IPS DF 6.9 (cell line): ENCODE measurements at regions not wholly inside any gene's neighbourhood (a gene's known extent, or its start where the extent isn't known, plus 50 kb on each side); places are given as distances from the start of the nearest gene placed in this dataset.
"Not testable (repeated sequence)": the region's sequence is repeated elsewhere in the genome, so short reads cannot be mapped to it uniquely, and the experiment has no call there.

ENCODE experiments used
- DNase-seq: peaks from one replicate; pipeline ENCODE4 v3.0.0-alpha.2; 2013; ENCODE audit warnings: low read depth, low spot score
- H3K27ac ChIP-seq: one replicate; pipeline ENCODE4 v1.5.1; 2013; ENCODE audit warnings: low read length, control low read depth
- H3K27me3 ChIP-seq: 2 replicates; pipeline ENCODE4 v1.6.1; 2013; ENCODE audit warnings: mild to moderate bottlenecking, low read length; ENCODE audit not compliant: control insufficient read depth, insufficient read depth
- H3K36me3 ChIP-seq: 2 replicates; pipeline ENCODE4 v1.6.1; 2013; ENCODE audit warnings: low read length; ENCODE audit not compliant: control insufficient read depth, insufficient read depth
- H3K4me1 ChIP-seq: 2 replicates; pipeline ENCODE4 v1.6.1; 2013; ENCODE audit warnings: low read length; ENCODE audit not compliant: control insufficient read depth, insufficient read depth
- H3K4me3 ChIP-seq: 2 replicates; pipeline ENCODE4 v1.5.1; 2013; ENCODE audit warnings: mild to moderate bottlenecking, low read length
- H3K9me3 ChIP-seq: 2 replicates; pipeline ENCODE4 v1.6.1; 2013; ENCODE audit warnings: low read length, inconsistent platforms; ENCODE audit not compliant: control insufficient read depth, insufficient read depth
- WGBS: extraction: QIAGEN DNeasy Blood & Tissue Kit; methylation state at CpG from one replicate; pipeline ENCODE4 v1.1.7; 2013; ENCODE audit warnings: mixed read lengths, missing lambda C conversion rate; ENCODE audit not compliant: insufficient read length, insufficient coverage; 5-methylcytosine and 5-hydroxymethylcytosine counted together

GRCh38 chr1:197985351-197985750 lies 68.2 kb downstream of the LHX9 start:
- WGBS = no CpG with 5 or more reads among the region's 4 CpGs
- H3K4me3 ChIP-seq = no peak overlapping the region
- no peaks in the 10 kb centered on the region for H3K4me1 ChIP-seq
- H3K36me3 ChIP-seq = no peaks in the 10 kb centered on the region
- no peaks in the 10 kb centered on the region for H3K27me3 ChIP-seq
- H3K27ac ChIP-seq = no peak overlapping the region
- no peak for DNase-seq
- H3K9me3 ChIP-seq = no peaks in the 10 kb centered on the region

DNA sequence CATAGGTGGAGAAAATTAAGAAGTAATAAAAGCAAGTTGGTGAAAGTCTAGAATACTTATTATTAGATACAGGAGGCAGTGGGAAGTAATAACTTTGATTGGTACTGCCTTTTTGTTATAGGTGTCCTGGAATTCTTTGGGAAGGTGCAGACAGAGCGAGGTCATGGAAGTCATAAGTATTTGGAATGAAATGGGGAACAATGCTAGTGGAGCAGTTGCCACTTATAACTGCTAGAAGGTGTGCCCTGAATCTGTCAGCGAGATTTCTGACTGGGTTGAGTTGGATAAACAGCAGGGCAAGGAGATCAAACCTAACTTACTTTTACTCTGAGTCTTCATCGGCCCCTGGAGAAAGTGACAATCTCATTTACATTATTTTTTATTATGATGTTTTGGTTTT lies 69.6 kb downstream of the LHX9 start:
- no CpG with 5 or more reads among the region's 3 CpGs for WGBS
- Histone ChIP-seq H3K4me3 (no peak overlapping the region), H3K9me3 (no peaks in the 10 kb centered on the region), H3K4me1 (no peaks in the 10 kb centered on the region), H3K27me3 (no peaks in the 10 kb centered on the region), H3K36me3 (no peaks in the 10 kb centered on the region), H3K27ac (no peak overlapping the region)
- DNase-seq = no peak

- no peak for DNase-seq
- Histone ChIP-seq H3K36me3 (no peaks in the 10 kb centered on the region), H3K4me1 (no peaks in the 10 kb centered on the region), H3K27me3 (no peaks in the 10 kb centered on the region), H3K9me3 (no peaks in the 10 kb centered on the region), H3K27ac (no peak overlapping the region), H3K4me3 (no peak overlapping the region)
- WGBS = no CpG with 5 or more reads among the region's 3 CpGs
These were observed 70.1 kb downstream of the LHX9 start for GRCh38 chr1:197987294-197987693.

DNA sequence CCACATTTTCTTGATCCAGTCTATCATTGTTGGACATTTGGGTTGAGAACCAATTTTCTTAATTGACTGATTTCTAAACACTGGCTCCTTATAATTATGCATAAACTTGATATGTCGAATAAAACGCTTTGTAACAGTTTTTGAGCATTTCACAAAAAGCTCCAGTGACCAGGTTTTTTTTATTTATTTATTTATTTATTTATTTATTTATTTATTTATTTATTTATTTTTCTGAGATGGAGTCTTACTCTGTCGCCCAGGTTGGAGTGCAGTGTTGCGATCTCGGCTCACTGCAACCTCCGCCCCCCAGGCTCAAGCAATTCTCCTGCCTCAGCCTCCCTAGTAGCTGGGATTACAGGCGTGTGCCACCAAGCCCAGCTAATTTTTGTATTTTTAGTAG lies 71.4 kb downstream of the LHX9 start:
- H3K4me1 ChIP-seq = not testable (repeated sequence)

DNA sequence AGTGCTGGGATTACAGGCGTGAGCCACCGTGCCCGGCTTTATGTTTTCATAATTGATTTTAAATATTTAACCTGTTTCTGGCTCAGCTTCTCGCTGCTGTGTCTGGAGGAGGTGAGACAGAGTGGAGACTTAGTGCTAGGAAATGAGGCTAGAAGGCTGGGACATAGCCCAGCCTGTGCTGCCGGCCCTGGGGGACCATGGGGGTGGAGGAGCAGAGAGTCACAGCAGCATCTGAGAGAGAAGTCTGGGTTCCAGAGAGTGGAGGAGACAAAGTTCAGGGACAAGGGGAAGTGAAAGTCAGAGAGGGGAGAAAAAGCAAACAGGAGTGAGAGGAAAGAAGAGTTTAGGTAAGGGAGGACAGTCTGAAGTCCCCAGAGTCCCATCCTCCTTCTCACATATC lies 71.9 kb downstream of the LHX9 start:
- H3K27ac ChIP-seq = no peak overlapping the region
- H3K36me3 ChIP-seq = no peaks in the 10 kb centered on the region
- H3K4me3 ChIP-seq = no peak overlapping the region
- no CpG with 5 or more reads among the region's 5 CpGs for WGBS
- no peak for DNase-seq
- H3K4me1 ChIP-seq = no peaks in the 10 kb centered on the region
- H3K27me3 ChIP-seq = no peaks in the 10 kb centered on the region
- no peaks in the 10 kb centered on the region for H3K9me3 ChIP-seq

More for the DNA sequence above, 71.4 kb downstream of the LHX9 start:
- whole genome bisulfite sequencing = no CpG with 5 or more reads among the region's 7 CpGs
- not testable (repeated sequence) for H3K27ac ChIP-seq, H3K27me3 ChIP-seq, DNase-seq, H3K36me3 ChIP-seq, H3K4me3 ChIP-seq, H3K9me3 ChIP-seq

DNA sequence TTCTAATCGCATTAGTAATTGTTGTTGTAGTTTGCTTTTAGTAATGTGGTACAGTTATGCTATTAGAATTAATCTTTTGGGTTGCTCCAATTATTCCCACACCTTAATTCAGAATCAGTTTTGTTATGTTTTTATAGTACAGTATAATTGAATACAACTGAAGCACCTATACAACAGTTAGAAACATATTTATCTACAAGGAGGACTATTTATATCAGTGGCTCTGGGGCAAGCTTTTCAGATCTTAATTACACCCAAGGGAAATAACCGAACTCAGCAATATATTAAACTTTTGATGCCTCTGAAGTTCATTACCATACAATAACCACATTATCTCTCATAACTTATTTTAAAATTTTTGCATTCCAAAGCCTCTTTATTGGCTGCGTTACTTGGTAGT lies 74.4 kb downstream of the LHX9 start:
- WGBS = 100% methylated on average over 1 of the region's 3 CpGs
- no peak for DNase-seq
- Histone ChIP-seq H3K36me3 (no peaks in the 10 kb centered on the region), H3K27ac (no peak overlapping the region), H3K4me1 (no peaks in the 10 kb centered on the region), H3K27me3 (no peaks in the 10 kb centered on the region), H3K9me3 (no peaks in the 10 kb centered on the region), H3K4me3 (no peak overlapping the region)

DNA sequence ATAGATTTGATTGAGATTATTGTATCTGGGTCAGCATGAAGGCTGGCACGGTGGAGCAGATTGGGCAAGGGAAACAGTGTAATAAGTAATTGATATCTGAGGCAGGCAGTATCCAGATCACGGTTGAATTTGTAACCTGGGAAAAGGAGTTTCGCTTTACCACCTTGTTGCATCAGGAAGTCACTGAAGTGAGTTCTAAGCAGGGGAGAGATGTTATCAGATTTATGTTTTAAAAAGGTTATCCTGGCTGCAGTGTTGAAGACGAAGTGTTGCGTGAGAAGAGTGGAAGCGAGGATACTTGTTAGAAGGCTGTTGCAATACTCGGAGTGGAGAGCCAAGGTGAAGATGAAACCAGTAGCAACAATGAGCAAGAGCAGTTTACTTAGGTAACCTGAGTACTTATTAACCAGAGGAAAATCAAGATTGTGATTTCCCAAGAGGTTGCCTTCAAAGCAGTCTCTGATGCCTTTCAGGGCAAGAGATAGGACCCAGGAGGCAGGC lies 77.8 kb downstream of the LHX9 start:
- no peak overlapping the region for H3K4me3 ChIP-seq
- H3K36me3 ChIP-seq = no peaks in the 10 kb centered on the region
- no peaks in the 10 kb centered on the region for H3K27me3 ChIP-seq
- WGBS = 100% methylated on average over 3 of the region's 7 CpGs
- DNase-seq = no peak
- H3K4me1 ChIP-seq = no peaks in the 10 kb centered on the region
- no peak overlapping the region for H3K27ac ChIP-seq
- no peaks in the 10 kb centered on the region for H3K9me3 ChIP-seq

GRCh38 chr1:197995408-197996258 lies 78.5 kb downstream of the LHX9 start:
- Histone ChIP-seq H3K4me1 (no peaks in the 10 kb centered on the region), H3K27ac (no peak overlapping the region), H3K9me3 (no peaks in the 10 kb centered on the region), H3K27me3 (no peaks in the 10 kb centered on the region), H3K36me3 (no peaks in the 10 kb centered on the region), H3K4me3 (no peak overlapping the region)
- no peak for DNase-seq
- no CpG with 5 or more reads among the region's 6 CpGs for WGBS

- not testable (repeated sequence) for H3K9me3 ChIP-seq, H3K4me3 ChIP-seq, H3K4me1 ChIP-seq, H3K36me3 ChIP-seq, H3K27ac ChIP-seq, H3K27me3 ChIP-seq, DNase-seq
- WGBS = no CpG with 5 or more reads among the region's 3 CpGs
These were observed 79.0 kb downstream of the LHX9 start for GRCh38 chr1:197996259-197996512.

DNA sequence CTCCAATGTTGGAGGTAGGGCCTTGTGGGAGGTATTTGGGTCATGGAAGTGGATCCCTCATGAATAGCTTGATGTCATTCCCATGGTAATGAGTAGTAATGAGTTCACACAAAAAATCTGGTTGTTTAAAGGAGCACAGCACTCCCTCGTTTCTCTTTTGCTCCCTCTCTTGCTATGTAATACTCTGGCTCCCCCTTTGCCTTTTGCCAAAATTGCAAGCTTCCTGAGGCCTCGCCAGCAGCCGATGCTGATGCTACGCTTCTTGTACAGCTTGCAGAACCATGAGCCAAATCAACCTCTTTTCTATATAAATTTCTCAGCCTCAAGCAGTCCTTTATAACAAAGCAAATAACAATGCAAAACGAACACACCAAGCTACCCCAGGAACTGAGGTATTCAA lies 80.9 kb downstream of the LHX9 start:
- whole genome bisulfite sequencing = no CpG with 5 or more reads among the region's 5 CpGs
- Histone ChIP-seq H3K4me1 (no peaks in the 10 kb centered on the region), H3K27ac (no peak overlapping the region), H3K36me3 (no peaks in the 10 kb centered on the region), H3K4me3 (no peak overlapping the region), H3K9me3 (no peaks in the 10 kb centered on the region), H3K27me3 (no peaks in the 10 kb centered on the region)
- DNase-seq = peak; percentile 4

DNA sequence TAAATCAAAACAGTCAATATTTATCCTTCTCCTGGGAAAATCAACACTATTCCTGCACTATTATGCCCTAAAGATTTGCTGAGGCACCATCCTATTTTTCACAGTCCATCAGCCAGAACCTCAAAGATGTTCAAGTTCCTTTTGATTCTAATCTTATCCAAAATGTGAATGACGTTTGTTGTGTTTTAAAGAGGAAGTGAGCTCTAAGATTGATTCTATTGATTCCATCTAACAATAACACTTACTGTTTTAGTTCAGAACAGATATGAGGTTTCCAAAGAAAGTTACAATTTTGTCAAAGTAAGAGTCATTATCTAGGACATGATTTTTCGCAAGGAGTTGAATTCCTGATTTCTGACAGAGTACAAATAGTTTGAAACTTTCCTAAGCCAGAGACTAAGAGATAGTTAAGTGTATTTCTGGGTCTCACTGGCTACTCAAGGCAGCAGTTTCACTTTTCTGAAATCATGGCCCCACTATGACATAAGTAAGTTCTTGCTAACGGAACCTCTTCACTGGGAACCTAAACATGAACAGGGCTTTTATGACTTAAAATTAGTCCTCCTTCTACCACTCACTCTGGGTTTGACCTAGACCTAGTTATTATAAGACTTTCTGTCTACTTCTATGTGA lies 84.7 kb downstream of the LHX9 start:
- no peaks in the 10 kb centered on the region for H3K4me1 ChIP-seq
- H3K9me3 ChIP-seq = no peaks in the 10 kb centered on the region
- H3K4me3 ChIP-seq = no peak overlapping the region
- no peak for DNase-seq
- WGBS = no CpG with 5 or more reads among the region's 3 CpGs
- no peaks in the 10 kb centered on the region for H3K36me3 ChIP-seq
- H3K27ac ChIP-seq = no peak overlapping the region
- H3K27me3 ChIP-seq = no peaks in the 10 kb centered on the region
